Natural killer cell (primary cell): ENCODE measurements at regions not wholly inside any gene's neighbourhood (a gene's known extent, or its start where the extent isn't known, plus 50 kb on each side); places are given as distances from the start of the nearest gene placed in this dataset.

Experiments used
- ATAC-seq, 3 donors: fragments of 150-1000 bp in 2 of 3; fragments of 200-7000 bp in 1 of 3; cut with Tn5 transposase; 1 replicate in 1 of 3; 2 replicates in 2 of 3; pipeline ENCODE4 v1.10.0; 2021; ENCODE audit warnings: mild to moderate bottlenecking in 2 of 3, moderate library complexity in 2 of 3
- DNase-seq, 2 donors: peaks; one replicate each; pipeline versions ENCODE4 v3.0.0 to v3.0.0-alpha.2; 2013 to 2021; ENCODE audit warnings: mixed read lengths in 1 of 2
- H3K27ac ChIP-seq: one replicate; pipeline ENCODE4 v1.5.1; 2013; ENCODE audit warnings: mild to moderate bottlenecking, low read length
- H3K27me3 ChIP-seq: one replicate; pipeline ENCODE4 v1.6.1; 2013; ENCODE audit warnings: low read length; ENCODE audit not compliant: control insufficient read depth, insufficient read depth
- H3K36me3 ChIP-seq: one replicate; pipeline ENCODE4 v1.6.1; 2013; ENCODE audit warnings: low read length; ENCODE audit not compliant: control insufficient read depth, insufficient read depth
- H3K4me1 ChIP-seq: one replicate; pipeline ENCODE4 v1.6.1; 2013; ENCODE audit warnings: low read length; ENCODE audit not compliant: control insufficient read depth, insufficient read depth
- H3K4me3 ChIP-seq: one replicate; pipeline ENCODE4 v1.5.1; 2013; ENCODE audit warnings: low read length
- H3K9me3 ChIP-seq: one replicate; pipeline ENCODE4 v1.6.1; 2013; ENCODE audit warnings: low read length; ENCODE audit not compliant: control insufficient read depth, insufficient read depth
- H3K27ac Mint-ChIP-seq, 2 donors: one replicate each; pipeline ENCODE4 v1.8.0; 2022; ENCODE audit warnings: mild to moderate bottlenecking in 2 of 2, mixed read lengths in 2 of 2, moderate library complexity in 1 of 2
- H3K27me3 Mint-ChIP-seq, 2 donors: one replicate each; pipeline ENCODE4 v1.8.0; 2022; ENCODE audit warnings: low read depth in 2 of 2, mixed read lengths in 2 of 2
- H3K36me3 Mint-ChIP-seq: one replicate; pipeline ENCODE4 v1.8.0; 2022; ENCODE audit warnings: mixed read lengths
- H3K4me1 Mint-ChIP-seq, 2 donors: one replicate each; pipeline ENCODE4 v1.8.0; 2022; ENCODE audit warnings: mixed read lengths in 2 of 2
- H3K4me3 Mint-ChIP-seq: one replicate; pipeline ENCODE4 v1.8.0; 2022; ENCODE audit warnings: mild to moderate bottlenecking, moderate library complexity, mixed read lengths
- H3K9me3 Mint-ChIP-seq, 2 donors: one replicate each; pipeline ENCODE4 v1.8.0; 2022; ENCODE audit warnings: mixed read lengths in 2 of 2
- WGBS: methylation state at CpG from one replicate; pipeline ENCODE4 v1.1.7; 2013; ENCODE audit warnings: missing lambda C conversion rate; ENCODE audit not compliant: insufficient coverage; 5-methylcytosine and 5-hydroxymethylcytosine counted together
- intact Hi-C: fragments of 100-400 bp; cut with micrococcal nuclease; formaldehyde crosslinking; loops from one replicate; pipeline ENCODE4 v1.14.2; 2022
- TF ChIP-seq, protein P1 (sequence below): fragments of 200-600 bp; IDR thresholded peaks from one replicate; pipeline ENCODE4 v1.8.0; 2022; ENCODE audit warnings: antibody characterized with exemption

DNA sequence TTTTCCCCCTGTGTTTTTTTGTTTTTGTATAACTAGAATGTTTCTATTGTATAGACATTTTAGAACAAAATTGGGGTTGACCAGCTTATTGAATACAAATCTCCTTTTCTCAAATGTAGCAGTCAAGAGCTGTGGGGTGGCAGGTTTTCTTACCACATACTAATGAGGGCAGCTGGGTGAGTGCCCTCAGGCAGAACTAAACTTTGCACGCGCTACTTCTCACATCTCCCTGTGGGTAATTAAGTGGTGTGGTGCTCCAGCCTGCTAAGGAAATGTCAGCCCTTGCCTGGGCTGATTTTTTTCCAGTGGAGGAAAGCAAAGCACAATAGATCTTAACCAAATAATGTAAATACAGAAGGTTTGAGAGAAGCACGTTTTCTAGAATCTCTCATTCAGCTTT, 717.6 kb upstream of the TENM3 start:
- Histone ChIP-seq H3K27me3 (no peaks in the 10 kb centered on the region), H3K36me3 (no peaks in the 10 kb centered on the region), H3K9me3 (no peaks in the 10 kb centered on the region), H3K4me1 (no peaks in the 10 kb centered on the region), H3K4me3 (no peak overlapping the region), H3K27ac (no peak overlapping the region)
- no peaks in the 10 kb centered on the region for H3K27me3 Mint-ChIP-seq
- TF ChIP-seq, protein P1, sequence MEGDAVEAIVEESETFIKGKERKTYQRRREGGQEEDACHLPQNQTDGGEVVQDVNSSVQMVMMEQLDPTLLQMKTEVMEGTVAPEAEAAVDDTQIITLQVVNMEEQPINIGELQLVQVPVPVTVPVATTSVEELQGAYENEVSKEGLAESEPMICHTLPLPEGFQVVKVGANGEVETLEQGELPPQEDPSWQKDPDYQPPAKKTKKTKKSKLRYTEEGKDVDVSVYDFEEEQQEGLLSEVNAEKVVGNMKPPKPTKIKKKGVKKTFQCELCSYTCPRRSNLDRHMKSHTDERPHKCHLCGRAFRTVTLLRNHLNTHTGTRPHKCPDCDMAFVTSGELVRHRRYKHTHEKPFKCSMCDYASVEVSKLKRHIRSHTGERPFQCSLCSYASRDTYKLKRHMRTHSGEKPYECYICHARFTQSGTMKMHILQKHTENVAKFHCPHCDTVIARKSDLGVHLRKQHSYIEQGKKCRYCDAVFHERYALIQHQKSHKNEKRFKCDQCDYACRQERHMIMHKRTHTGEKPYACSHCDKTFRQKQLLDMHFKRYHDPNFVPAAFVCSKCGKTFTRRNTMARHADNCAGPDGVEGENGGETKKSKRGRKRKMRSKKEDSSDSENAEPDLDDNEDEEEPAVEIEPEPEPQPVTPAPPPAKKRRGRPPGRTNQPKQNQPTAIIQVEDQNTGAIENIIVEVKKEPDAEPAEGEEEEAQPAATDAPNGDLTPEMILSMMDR = no peak
- H3K36me3 Mint-ChIP-seq = no peaks in the 10 kb centered on the region
- no peaks in the 10 kb centered on the region for H3K4me1 Mint-ChIP-seq
- no peak for ATAC-seq
- no peak overlapping the region for H3K4me3 Mint-ChIP-seq
- H3K9me3 Mint-ChIP-seq = no peaks in the 10 kb centered on the region
- H3K27ac Mint-ChIP-seq = no peak overlapping the region
- 60% methylated on average over 1 of the region's 3 CpGs for WGBS
- DNase-seq = no peak
- intact Hi-C loops = no loop called here

DNA sequence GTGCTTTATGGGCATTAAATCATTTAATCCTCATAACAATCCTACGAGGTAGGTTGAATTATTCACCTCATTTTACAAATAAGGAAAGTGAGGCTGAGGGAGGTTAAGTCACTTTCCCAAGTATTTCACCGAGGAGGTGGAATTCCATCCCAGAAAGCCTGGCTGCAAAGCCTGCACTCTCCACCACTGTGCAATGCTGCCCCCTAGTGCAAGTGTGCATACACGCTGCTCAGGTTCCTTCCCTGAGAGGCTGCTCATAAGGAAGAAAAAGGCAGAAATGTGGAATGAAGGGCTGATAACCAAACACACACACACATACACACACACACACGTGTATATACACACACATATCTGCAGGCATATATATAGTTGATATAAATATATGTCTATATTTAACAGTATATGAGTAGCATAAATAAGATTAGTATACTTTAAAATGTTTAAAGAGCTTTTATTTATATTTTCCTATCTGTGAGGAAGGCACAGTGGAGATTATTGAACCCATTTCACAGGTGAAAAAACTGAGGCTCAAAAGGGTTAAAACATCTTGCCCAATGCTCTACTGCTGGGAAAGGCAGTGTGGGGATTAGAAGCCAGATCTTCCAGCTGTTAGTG, 714.5 kb upstream of the TENM3 start:
- peaks cover under 1 to 1% of the 10 kb centered on the region in 2 donors for H3K9me3 Mint-ChIP-seq
- 0% methylated on average over 2 of the region's 4 CpGs for WGBS
- Histone ChIP-seq H3K4me3 (no peak overlapping the region), H3K27ac (no peak overlapping the region), H3K9me3 (no peaks in the 10 kb centered on the region), H3K4me1 (no peaks in the 10 kb centered on the region), H3K27me3 (no peaks in the 10 kb centered on the region), H3K36me3 (no peaks in the 10 kb centered on the region)
- no peak overlapping the region for H3K27ac Mint-ChIP-seq
- no peak overlapping the region for H3K4me3 Mint-ChIP-seq
- intact Hi-C loops = no loop called here
- H3K27me3 Mint-ChIP-seq = no peaks in the 10 kb centered on the region
- no peak for DNase-seq
- ATAC-seq = no peak
- H3K36me3 Mint-ChIP-seq = no peaks in the 10 kb centered on the region
- H3K4me1 Mint-ChIP-seq = no peaks in the 10 kb centered on the region
- TF ChIP-seq, protein P1 = peak; percentile 20

DNA sequence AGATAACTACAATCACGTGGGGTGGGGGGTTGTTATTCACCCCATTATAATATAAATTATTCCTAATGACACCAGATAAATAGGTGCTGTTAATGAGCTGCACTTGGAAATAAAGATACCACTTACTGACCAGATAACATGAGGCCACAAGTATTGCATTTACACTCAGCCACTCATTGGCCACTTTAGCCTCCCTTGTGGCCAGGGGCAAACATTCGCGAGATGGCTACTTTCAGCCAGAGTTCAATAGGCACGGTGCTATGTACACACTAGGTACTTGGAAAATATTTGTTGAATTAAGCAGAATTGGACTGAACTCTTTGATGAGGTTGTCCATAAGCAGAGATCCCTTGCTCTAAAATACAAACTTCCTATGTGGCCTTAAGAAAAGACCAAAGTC, 713.7 kb upstream of the TENM3 start:
- Mint-ChIP-seq H3K27me3 (no peaks in the 10 kb centered on the region), H3K4me1 (no peaks in the 10 kb centered on the region), H3K9me3 (peaks cover 2% of the 10 kb centered on the region in 2 donors), H3K36me3 (no peaks in the 10 kb centered on the region), H3K4me3 (no peak overlapping the region), H3K27ac (no peak overlapping the region)
- no peak overlapping the region for H3K27ac ChIP-seq
- TF ChIP-seq, protein P1 = no peak
- DNase-seq (no peak), ATAC-seq (no peak)
- H3K9me3 ChIP-seq = no peaks in the 10 kb centered on the region
- no peaks in the 10 kb centered on the region for H3K4me1 ChIP-seq
- no peaks in the 10 kb centered on the region for H3K27me3 ChIP-seq
- 88% methylated on average over 2 of the region's 4 CpGs for WGBS
- no peak overlapping the region for H3K4me3 ChIP-seq
- intact Hi-C loops = no loop called here
- no peaks in the 10 kb centered on the region for H3K36me3 ChIP-seq

DNA sequence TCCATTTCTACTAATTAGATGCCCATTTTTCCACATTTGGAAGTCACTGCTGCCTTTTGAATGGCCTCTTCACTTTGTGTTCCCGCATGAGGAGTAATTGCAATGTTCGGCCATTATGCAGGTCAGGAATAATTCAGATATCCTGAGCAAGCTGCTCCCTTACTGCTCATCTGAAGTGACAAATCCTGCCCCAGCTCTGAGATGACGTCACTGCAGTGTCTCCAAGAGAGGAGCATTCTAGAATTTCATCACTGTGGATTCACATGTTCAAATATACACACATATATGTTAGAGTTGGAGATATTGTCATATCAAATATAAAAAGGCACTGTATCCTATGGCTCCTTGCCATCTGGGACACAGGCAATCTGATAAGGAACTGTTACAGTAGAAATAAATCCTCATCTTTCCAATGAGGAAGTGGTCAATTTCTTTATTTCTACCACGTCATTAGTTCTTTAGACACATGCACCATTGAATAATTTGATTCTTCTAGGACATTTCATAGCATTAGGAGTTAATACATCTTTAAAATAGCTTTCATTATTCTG, 706.9 kb upstream of the TENM3 start:
- no peak overlapping the region for H3K4me3 Mint-ChIP-seq
- peaks cover 7% of the 10 kb centered on the region for H3K36me3 Mint-ChIP-seq
- no peaks in the 10 kb centered on the region for H3K27me3 ChIP-seq
- no peaks in the 10 kb centered on the region for H3K9me3 ChIP-seq
- WGBS = 93% methylated on average over 2 of the region's 4 CpGs
- no peaks in the 10 kb centered on the region for H3K36me3 ChIP-seq
- H3K4me3 ChIP-seq = no peak overlapping the region
- H3K4me1 Mint-ChIP-seq = no peaks in the 10 kb centered on the region
- H3K27ac Mint-ChIP-seq = no peak overlapping the region
- no peaks in the 10 kb centered on the region for H3K4me1 ChIP-seq
- intact Hi-C loops = no loop called here
- peaks cover 10 to 11% of the 10 kb centered on the region in 2 donors for H3K9me3 Mint-ChIP-seq
- no peak overlapping the region for H3K27ac ChIP-seq
- no peaks in the 10 kb centered on the region for H3K27me3 Mint-ChIP-seq
- DNase-seq = no peak
- ATAC-seq = no peak
- TF ChIP-seq, protein P1 = no peak
